GM18519 (cell line): ENCODE measurements at regions not wholly inside any gene's neighbourhood (a gene's known extent, or its start where the extent isn't known, plus 50 kb on each side); places are given as distances from the start of the nearest gene placed in this dataset.
A peak's percentile ranks its signal among the peaks of the same experiment; 100 is the strongest.
"Not testable (repeated sequence)": the region's sequence is repeated elsewhere in the genome, so short reads cannot be mapped to it uniquely, and the experiment has no call there.

ENCODE experiments used
- ATAC-seq: cut with Tn5 transposase; IDR thresholded peaks from one replicate; pipeline ENCODE4 v1.9.1; 2021; ENCODE audit warnings: mild to moderate bottlenecking, moderate library complexity; ENCODE audit not compliant: unreplicated experiment, low FRiP score

DNA sequence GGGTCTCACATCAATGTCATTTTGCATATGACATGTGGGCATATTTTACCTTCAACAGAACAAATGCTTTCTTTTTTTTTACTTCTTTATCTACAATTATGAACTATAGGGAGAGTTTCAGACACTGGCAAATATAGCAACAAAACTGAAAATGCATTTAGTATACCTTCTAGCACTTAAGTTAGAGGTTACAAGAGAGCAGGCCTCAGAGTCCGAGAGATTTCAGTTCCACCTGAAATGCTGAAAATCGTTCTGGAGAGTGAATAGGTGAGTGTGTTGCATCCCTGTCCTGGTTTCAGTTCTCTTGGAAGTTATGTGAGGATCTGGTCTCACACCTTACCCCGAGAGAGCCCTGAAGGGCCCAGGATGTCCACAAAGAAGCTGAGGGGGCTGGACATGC, 337.8 kb upstream of the FRG1 start:
- not testable (repeated sequence) for ATAC-seq

DNA sequence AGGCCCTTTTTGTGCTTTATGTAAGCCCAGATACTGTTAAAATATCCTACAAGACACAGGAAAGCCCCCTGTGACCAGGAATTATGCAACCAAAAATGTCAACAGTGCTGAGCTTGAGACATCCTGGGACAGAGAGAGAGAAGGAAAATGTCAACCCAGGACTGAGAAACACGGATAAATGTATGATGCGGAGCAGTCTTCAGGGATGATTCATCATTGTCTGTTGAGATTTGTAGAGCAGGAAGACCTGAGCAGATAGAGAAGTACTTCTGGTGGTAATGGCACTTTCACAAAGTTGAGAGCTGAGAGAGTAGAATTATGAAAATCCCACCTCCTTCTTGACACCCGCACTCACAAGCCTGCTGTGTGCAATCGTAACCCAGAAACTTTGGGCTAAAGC, 330.1 kb upstream of the FRG1 start:
- ATAC-seq: not testable (repeated sequence)

DNA sequence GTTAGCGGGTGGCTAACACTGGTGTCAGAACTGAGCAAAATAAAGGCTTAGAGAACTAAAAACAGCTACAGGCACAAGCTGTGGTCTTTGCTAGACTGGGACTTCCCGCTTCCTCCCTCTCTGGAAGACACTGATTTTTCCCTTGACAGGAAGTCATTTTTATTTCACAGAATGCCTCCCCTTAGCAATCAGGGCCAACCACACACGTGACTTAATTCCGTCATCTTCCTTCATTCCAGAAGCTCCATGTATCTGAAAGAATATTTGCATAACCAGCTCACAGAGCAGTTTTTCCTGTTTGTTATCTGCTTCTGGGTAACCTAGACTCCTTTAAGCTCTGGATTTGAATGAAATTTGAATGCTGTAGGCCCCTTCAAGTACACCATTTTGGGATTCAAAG, 327.5 kb upstream of the FRG1 start:
- no peak for ATAC-seq

DNA sequence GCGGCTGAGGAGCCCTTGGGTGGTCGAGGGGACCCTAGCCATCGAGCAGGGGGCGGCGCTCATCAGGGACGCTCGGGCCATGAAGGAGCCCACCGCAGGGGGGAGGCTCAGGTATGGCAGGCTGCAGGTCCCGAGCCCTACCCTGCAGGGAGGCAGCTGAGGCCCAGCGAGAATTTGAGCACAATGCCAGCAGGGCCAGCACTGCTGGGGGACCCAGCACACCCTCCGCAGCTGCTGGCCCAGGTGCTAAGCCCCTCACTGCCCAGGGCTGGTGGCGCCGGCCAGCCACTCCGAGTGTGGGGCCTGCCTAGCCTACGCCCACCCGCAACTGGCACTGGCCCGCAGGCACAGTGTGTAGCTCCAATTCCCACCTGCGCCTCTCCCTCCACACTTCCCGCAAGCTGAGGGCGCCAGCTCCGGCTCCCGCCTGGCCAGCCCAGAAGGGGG, 325.4 kb upstream of the FRG1 start:
- ATAC-seq: no peak

DNA sequence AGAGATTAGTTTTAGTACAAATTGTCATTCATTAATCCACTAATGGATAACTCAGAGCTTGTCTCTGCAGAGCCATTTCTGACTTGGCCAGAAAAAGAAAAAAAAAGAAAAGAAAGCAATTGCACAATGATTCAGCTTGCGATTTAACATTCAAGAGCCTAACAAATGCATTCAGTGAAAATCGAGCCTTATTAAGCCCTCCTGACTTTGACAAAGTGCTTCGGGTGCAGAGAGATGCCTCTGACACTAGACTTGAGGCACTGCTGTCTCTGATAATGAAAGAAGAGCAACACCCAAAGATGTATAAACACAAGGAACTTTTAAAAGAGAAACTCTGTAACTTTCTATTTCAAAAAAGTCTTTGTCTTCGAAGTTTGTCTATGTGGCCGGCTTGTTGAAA, 322.9 kb upstream of the FRG1 start:
- not testable (repeated sequence) for ATAC-seq

- ATAC-seq: not testable (repeated sequence)
Measured at GRCh38 chr4:189619441-189620250, 321.0 kb upstream of the FRG1 start.

- ATAC-seq: not testable (repeated sequence)
Measured at GRCh38 chr4:189622574-189622973, 318.1 kb upstream of the FRG1 start.

DNA sequence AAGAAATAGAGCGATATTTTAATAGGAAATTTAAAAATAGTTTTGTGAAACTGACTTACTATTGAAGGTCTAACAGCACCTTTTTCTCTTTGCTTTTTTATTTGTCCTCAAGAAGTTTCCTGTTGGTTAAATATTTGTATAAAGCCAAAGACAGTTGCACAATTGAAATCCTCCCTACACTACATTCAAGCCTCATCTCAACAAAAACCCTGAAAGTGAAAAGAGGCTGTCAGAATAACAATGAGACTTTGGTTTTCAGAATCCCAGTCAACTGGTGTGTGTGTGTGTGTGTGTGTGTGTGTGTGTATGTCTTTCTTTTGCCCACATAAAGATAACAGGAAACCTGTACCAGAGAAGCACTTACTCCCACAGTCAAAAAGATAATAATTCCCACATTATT, 313.6 kb upstream of the FRG1 start:
- ATAC-seq: not testable (repeated sequence)

DNA sequence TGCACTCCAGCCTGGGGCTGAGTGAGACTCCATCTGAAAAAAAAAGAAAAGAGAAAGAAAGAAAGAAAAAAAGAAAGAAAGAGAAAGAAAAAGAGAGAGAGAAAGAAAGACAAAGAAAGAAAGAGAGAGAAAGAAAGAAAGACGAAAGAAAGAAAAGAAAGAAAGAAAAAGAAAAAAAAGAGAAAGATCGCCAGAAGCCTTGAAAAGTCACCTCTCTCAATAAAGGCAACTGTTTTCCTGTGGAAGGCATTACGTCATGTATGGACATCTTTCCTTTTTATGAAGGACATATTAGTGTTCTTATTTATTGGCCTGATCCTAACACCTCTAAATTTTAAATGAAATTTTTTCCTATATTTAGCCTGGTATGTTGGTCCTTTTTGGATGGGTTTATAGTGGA, 310.9 kb upstream of the FRG1 start:
- not testable (repeated sequence) for ATAC-seq

GRCh38 chr4:189630913-189631567, 309.6 kb upstream of the FRG1 start:
- ATAC-seq: peak; percentile 80

DNA sequence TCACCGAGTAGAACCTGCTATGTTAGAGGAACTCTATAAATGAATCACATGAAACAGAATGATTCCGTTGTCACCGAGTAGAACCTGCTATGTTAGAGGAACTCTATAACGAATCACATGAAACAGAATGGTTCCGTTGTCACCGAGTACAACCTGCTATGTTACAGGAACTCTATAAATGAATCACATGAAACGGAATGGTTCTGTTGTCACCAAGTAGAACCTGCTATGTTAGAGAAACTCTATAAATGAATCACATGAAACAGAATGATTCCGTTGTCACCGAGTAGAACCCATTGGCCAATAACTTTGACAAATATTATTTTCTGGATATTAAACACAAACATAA, 309.1 kb upstream of the FRG1 start:
- ATAC-seq: not testable (repeated sequence)

DNA sequence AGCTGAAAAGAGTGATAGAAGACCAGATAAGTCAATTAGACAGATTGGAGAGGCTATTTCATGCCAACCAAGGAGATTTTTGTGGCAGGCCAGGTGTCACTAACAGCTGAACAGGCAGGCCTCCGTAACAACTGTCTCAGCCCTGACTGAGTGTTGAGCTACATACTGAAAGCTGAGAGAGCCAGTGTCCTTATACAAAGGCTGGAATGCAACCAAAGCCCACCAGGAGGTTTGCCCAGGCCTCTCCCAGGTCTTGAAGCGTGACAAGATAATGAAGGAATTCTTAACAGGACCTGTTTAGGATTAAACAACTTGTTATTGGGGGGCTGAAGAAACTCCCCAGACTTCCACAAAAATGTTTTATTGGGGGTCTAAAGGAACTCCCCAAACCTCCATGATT, 290.2 kb upstream of the FRG1 start:
- not testable (repeated sequence) for ATAC-seq

GRCh38 chr4:189653130-189653653, 287.5 kb upstream of the FRG1 start:
- not testable (repeated sequence) for ATAC-seq

DNA sequence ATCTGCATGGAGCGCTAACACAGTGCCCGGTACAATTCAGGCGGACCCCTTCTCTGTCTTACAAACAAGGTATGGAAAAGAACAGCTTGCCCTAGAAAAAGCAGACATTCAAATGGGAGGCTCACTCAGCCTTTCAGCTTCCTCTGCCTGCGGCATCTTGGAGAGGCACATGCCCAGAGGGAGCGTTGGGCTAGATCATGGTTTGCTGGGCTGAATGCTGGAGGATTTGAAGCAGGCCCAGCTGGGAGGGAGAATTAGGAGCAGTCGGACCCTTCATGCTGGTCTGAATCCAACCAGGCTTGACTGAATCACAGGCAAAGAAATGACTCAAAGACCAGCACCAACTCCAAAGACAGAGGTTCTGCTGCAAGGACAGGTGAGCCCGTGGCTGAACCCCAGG, 286.7 kb upstream of the FRG1 start:
- ATAC-seq: not testable (repeated sequence)

- ATAC-seq: not testable (repeated sequence)
Measured at GRCh38 chr4:189654396-189654795, 286.3 kb upstream of the FRG1 start.

- ATAC-seq: not testable (repeated sequence)
Measured at GRCh38 chr4:189655817-189656216, 284.9 kb upstream of the FRG1 start.

GRCh38 chr4:189656641-189657040, 284.0 kb upstream of the FRG1 start:
- ATAC-seq: no peak

- not testable (repeated sequence) for ATAC-seq
Measured at GRCh38 chr4:189658259-189658658, 282.4 kb upstream of the FRG1 start.

GRCh38 chr4:189658831-189659230, 281.8 kb upstream of the FRG1 start:
- ATAC-seq: not testable (repeated sequence)

DNA sequence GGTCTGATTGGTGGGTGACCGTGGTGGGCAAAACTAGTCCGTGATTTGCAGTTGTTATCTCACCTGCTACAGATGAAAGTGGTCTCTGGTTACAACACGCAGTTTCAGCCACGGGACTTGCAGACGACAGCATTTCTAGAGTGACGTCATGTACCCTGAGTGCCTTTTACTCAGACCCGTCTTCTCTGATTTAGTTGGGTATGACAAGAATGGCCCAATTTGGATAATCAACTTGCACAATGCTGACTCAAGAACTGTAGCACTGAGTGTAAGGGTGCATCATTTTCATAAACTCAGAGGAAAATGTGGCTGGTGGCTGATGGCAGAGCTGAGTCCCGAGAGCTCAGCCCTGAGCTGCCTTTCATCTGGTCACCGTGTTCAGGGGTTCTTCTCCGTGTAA, 281.4 kb upstream of the FRG1 start:
- ATAC-seq: no peak

GRCh38 chr4:189660722-189661360, 279.8 kb upstream of the FRG1 start:
- ATAC-seq: no peak
